ENCODE measurements at regions not wholly inside any gene's neighbourhood (a gene's known extent, or its start where the extent isn't known, plus 50 kb on each side); places are given as distances from the start of the nearest gene placed in this dataset.

- TF ChIP-seq, protein P1, sequence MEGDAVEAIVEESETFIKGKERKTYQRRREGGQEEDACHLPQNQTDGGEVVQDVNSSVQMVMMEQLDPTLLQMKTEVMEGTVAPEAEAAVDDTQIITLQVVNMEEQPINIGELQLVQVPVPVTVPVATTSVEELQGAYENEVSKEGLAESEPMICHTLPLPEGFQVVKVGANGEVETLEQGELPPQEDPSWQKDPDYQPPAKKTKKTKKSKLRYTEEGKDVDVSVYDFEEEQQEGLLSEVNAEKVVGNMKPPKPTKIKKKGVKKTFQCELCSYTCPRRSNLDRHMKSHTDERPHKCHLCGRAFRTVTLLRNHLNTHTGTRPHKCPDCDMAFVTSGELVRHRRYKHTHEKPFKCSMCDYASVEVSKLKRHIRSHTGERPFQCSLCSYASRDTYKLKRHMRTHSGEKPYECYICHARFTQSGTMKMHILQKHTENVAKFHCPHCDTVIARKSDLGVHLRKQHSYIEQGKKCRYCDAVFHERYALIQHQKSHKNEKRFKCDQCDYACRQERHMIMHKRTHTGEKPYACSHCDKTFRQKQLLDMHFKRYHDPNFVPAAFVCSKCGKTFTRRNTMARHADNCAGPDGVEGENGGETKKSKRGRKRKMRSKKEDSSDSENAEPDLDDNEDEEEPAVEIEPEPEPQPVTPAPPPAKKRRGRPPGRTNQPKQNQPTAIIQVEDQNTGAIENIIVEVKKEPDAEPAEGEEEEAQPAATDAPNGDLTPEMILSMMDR (IDR thresholded peaks at IDR 0.05; ENCODE audit: low read length, missing control alignments) = no peak
Measured at GRCh38 chr10:128326851-128327250, 200.6 kb upstream of the MKI67 start.

GRCh38 chr10:128336401-128336800 lies 210.2 kb upstream of the MKI67 start:
- TF ChIP-seq, protein P1 (IDR thresholded peaks at IDR 0.05; ENCODE audit: low read length, missing control alignments) = no peak
- no peak for DNase-seq (ENCODE audit: low read depth)
- H3K4me3 ChIP-seq (replicated peaks; ENCODE audit: low read depth, low read length) = no peak overlapping the region

More at GRCh38 chr10:128326851-128327250, 200.6 kb upstream of the MKI67 start:
- no peak for DNase-seq (ENCODE audit: low read depth)
- H3K4me3 ChIP-seq (replicated peaks; ENCODE audit: low read depth, low read length) = no peak overlapping the region

DNA sequence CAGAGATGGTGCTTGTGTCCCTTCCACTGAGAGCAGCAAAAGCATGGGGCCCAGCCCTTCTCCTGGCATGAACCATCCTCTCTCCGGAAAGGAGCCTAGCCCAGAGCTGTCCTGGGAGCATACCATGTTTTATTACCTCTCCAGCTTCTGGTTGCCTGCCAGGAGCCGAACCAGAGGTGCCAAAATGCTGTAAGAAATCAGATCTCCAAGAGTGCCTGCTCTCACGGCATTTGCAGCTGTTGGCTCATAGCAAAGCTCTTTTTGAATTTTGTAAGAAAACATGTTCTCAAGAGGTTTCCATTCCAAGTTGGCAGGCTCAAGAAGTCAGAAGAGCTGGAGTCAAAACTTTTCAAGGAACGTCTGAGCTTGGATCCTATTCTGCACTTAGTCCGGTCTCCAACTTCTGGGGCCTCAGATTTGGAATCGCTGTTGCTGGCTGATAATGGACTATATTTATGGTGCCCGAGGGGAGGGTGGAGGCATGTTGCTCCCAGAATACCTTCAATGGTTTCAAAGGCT lies 211.7 kb upstream of the MKI67 start:
- TF ChIP-seq, protein P1 (IDR thresholded peaks at IDR 0.05; ENCODE audit: low read length, missing control alignments) = no peak
- no peak for DNase-seq (ENCODE audit: low read depth)
- no peak overlapping the region for H3K4me3 ChIP-seq (replicated peaks; ENCODE audit: low read depth, low read length)

GRCh38 chr10:128338951-128339350 lies 212.7 kb upstream of the MKI67 start:
- TF ChIP-seq, protein P1 (IDR thresholded peaks at IDR 0.05; ENCODE audit: low read length, missing control alignments) = no peak
- H3K4me3 ChIP-seq (replicated peaks; ENCODE audit: low read depth, low read length) = no peak overlapping the region
- no peak for DNase-seq (ENCODE audit: low read depth)

DNA sequence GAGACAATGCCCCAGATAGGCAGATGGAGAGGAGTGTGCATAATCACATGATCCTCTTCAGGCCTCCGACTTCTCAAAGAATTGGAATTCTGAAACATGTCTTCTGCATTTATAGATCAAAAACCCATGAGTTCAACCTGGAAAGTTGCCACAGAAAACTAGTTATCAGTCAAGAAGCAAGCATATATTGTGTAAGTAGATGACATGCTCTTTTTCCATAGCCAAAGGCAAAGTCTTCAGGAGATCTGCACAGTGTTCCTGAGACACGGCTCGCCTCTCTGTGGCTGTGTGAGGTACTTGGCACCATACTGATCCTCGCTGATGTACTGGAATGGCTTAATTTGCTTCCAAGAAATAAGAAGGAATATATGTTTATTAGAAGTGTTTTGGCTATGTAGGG lies 213.5 kb upstream of the MKI67 start:
- no peak for DNase-seq (ENCODE audit: low read depth)
- TF ChIP-seq, protein P1 (IDR thresholded peaks at IDR 0.05; ENCODE audit: low read length, missing control alignments) = no peak
- no peak overlapping the region for H3K4me3 ChIP-seq (replicated peaks; ENCODE audit: low read depth, low read length)

DNA sequence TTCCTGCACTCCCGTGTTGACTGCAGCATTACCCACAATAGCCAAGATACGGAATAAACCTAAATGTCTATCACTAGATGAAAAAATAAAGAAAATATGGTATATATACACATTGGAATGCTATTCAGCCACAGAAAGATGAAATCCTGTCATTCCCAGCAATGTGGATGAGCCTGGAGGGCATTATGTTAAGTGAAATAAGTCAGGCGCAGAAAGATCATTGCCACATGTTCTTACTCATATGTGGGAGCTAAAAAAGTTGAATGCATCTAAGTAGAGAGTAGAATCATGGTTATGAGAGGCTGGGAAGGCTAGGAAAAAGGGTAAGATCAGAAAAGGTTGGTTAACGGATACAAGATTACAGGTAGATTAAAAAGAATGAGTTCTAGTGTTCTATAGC lies 219.1 kb upstream of the MKI67 start:
- TF ChIP-seq, protein P1 (IDR thresholded peaks at IDR 0.05; ENCODE audit: low read length, missing control alignments) = no peak
- H3K4me3 ChIP-seq (replicated peaks; ENCODE audit: low read depth, low read length) = no peak overlapping the region
- no peak for DNase-seq (ENCODE audit: low read depth)

- DNase-seq (ENCODE audit: low read depth) = no peak
- TF ChIP-seq, protein P1 (IDR thresholded peaks at IDR 0.05; ENCODE audit: low read length, missing control alignments) = no peak
- H3K4me3 ChIP-seq (replicated peaks; ENCODE audit: low read depth, low read length) = no peak overlapping the region
Measured at GRCh38 chr10:128360783-128361182, 234.6 kb upstream of the MKI67 start.

Measured in fibroblast of pulmonary artery (primary cell).